GM23338 (cell line): ENCODE measurements at regions not wholly inside any gene's neighbourhood (a gene's known extent, or its start where the extent isn't known, plus 50 kb on each side); places are given as distances from the start of the nearest gene placed in this dataset.

Experiments
- ATAC-seq: fragments of 200-7000 bp; cut with Tn5 transposase; 3 replicates; pipeline ENCODE4 v1.9.1; 2020
- DNase-seq: peaks from one replicate; pipeline ENCODE4 v3.0.0-alpha.2; 2015; ENCODE audit warnings: low spot score
- H2AFZ ChIP-seq: fragments of 200-600 bp; sonication (generic); 2 replicates; pipeline ENCODE4 v1.8.0; 2016; ENCODE audit warnings: antibody characterized with exemption, mild to moderate bottlenecking, moderate library complexity
- H3F3A ChIP-seq: fragments of 200-600 bp; sonication (generic); replicated peaks from 2 replicates; pipeline ENCODE4 v1.8.0; 2017; ENCODE audit warnings: antibody characterized with exemption, mixed run types, low read depth
- H3K27ac ChIP-seq: fragments of 200-600 bp; sonication (generic); 2 replicates; pipeline ENCODE4 v1.6.1; 2016; ENCODE audit warnings: low read depth
- H3K27me3 ChIP-seq: fragments of 200-600 bp; sonication (generic); 2 replicates; pipeline ENCODE4 v1.8.0; 2016; ENCODE audit warnings: mild to moderate bottlenecking, mixed run types, moderate library complexity; ENCODE audit not compliant: insufficient read depth
- H3K36me3 ChIP-seq: fragments of 200-600 bp; sonication (generic); 2 replicates; pipeline ENCODE4 v1.8.0; 2016; ENCODE audit warnings: mild to moderate bottlenecking; ENCODE audit not compliant: insufficient read depth
- H3K4me1 ChIP-seq: fragments of 200-600 bp; sonication (generic); 2 replicates; pipeline ENCODE4 v1.8.0; 2016; ENCODE audit warnings: mild to moderate bottlenecking, moderate library complexity; ENCODE audit not compliant: insufficient read depth
- H3K4me2 ChIP-seq: fragments of 200-600 bp; sonication (generic); 2 replicates; pipeline ENCODE4 v1.7.1; 2017; ENCODE audit warnings: mixed run types
- H3K4me3 ChIP-seq: fragments of 200-600 bp; sonication (generic); 2 replicates; pipeline ENCODE4 v1.6.1; 2016; ENCODE audit warnings: mixed run types
- H3K79me2 ChIP-seq: fragments of 200-600 bp; sonication (generic); replicated peaks from 2 replicates; pipeline ENCODE4 v1.8.0; 2017; ENCODE audit warnings: mild to moderate bottlenecking; ENCODE audit not compliant: insufficient read depth
- H3K9me2 ChIP-seq: fragments of 200-600 bp; sonication (generic); 2 replicates; pipeline ENCODE4 v1.8.0; 2017; ENCODE audit not compliant: insufficient read depth
- H4K20me1 ChIP-seq: fragments of 200-600 bp; sonication (generic); replicated peaks from 2 replicates; pipeline ENCODE4 v1.8.0; 2017; ENCODE audit warnings: mild to moderate bottlenecking; ENCODE audit not compliant: insufficient read depth
- H3K27ac Mint-ChIP-seq: 2 replicates; pipeline ENCODE4 v1.8.0; 2020; ENCODE audit warnings: inconsistent platforms, mild to moderate bottlenecking, moderate library complexity, mixed read lengths
- H3K27me3 Mint-ChIP-seq: 3 replicates; pipeline ENCODE4 v1.8.0; 2022; ENCODE audit warnings: low read depth, mild to moderate bottlenecking, moderate library complexity, mixed read lengths, inconsistent platforms; ENCODE audit not compliant: insufficient read depth, poor library complexity
- H3K36me3 Mint-ChIP-seq: 3 replicates; pipeline ENCODE4 v1.8.0; 2021; ENCODE audit warnings: low read depth, mild to moderate bottlenecking, inconsistent platforms, moderate library complexity, mixed read lengths
- H3K4me1 Mint-ChIP-seq: 3 replicates; pipeline ENCODE4 v1.8.0; 2020; ENCODE audit warnings: mild to moderate bottlenecking, inconsistent platforms, mixed read lengths
- H3K4me3 Mint-ChIP-seq: 3 replicates; pipeline ENCODE4 v1.8.0; 2021; ENCODE audit warnings: moderate library complexity, mild to moderate bottlenecking, inconsistent platforms, mixed read lengths
- H3K9me3 Mint-ChIP-seq: 3 replicates; pipeline ENCODE4 v1.8.0; 2020; ENCODE audit warnings: moderate library complexity, mild to moderate bottlenecking, inconsistent platforms, mixed read lengths
- CREB1 ChIP-seq: fragments of 250-450 bp; sonication (Bioruptor Pico); IDR thresholded peaks from 2 replicates; pipeline ENCODE4 v1.5.0; 2020; ENCODE audit warnings: low read depth, mild to moderate bottlenecking, moderate library complexity
- EZH2 ChIP-seq: fragments of 200-600 bp; sonication (generic); IDR thresholded peaks from one replicate; pipeline ENCODE4 v1.8.0; 2017; ENCODE audit warnings: antibody characterized with exemption, mild to moderate bottlenecking, low read depth; ENCODE audit not compliant: unreplicated experiment
- EZH2phosphoT487 ChIP-seq: fragments of 200-600 bp; sonication (generic); IDR thresholded peaks from one replicate; pipeline ENCODE4 v1.8.1; 2018; ENCODE audit warnings: antibody characterized with exemption; ENCODE audit not compliant: unreplicated experiment
- JUNB ChIP-seq: IDR thresholded peaks from one replicate; pipeline ENCODE4 v1.6.1; 2016; ENCODE audit warnings: antibody characterized with exemption; ENCODE audit not compliant: unreplicated experiment
- NANOG ChIP-seq: IDR thresholded peaks from 2 replicates; pipeline ENCODE4 v1.6.1; 2016; ENCODE audit warnings: antibody characterized with exemption, borderline replicate concordance
- POLR2AphosphoS5 ChIP-seq: IDR thresholded peaks from 2 replicates; pipeline ENCODE4 v1.6.1; 2016; ENCODE audit warnings: antibody characterized with exemption, low read depth
- STAT1 ChIP-seq: IDR thresholded peaks from one replicate; pipeline ENCODE4 v1.6.1; 2016; ENCODE audit warnings: antibody characterized with exemption; ENCODE audit not compliant: unreplicated experiment
- ZNF114 ChIP-seq: fragments of 250-450 bp; sonication (Bioruptor Pico); IDR thresholded peaks from 2 replicates; pipeline ENCODE4 v1.5.0; 2020; ENCODE audit warnings: mild to moderate bottlenecking, moderate library complexity
- ZNF331 ChIP-seq: fragments of 250-450 bp; sonication (Bioruptor Pico); IDR thresholded peaks from 2 replicates; pipeline ENCODE4 v1.5.0; 2020; ENCODE audit warnings: low read depth, mild to moderate bottlenecking, moderate library complexity
- TF ChIP-seq, protein P1 (sequence below): fragments of 250-450 bp; sonication (Bioruptor Pico); IDR thresholded peaks from 2 replicates; pipeline ENCODE4 v1.5.0; 2020; ENCODE audit warnings: mild to moderate bottlenecking, moderate library complexity
- TF ChIP-seq, protein P2 (sequence below): IDR thresholded peaks from 2 replicates; pipeline ENCODE4 v1.6.1; 2016; ENCODE audit warnings: antibody characterized with exemption
- TF ChIP-seq, protein P3 (sequence below): IDR thresholded peaks from one replicate; pipeline ENCODE4 v1.6.1; 2018; ENCODE audit warnings: antibody characterized with exemption; ENCODE audit not compliant: unreplicated experiment
- TF ChIP-seq, protein P4 (sequence below), 2 experiments: fragments of 200-600 bp in 1 of 2; sonication (generic) in 1 of 2; conservative IDR thresholded peaks; 2 replicates each; pipeline versions ENCODE4 v1.5.1 to v1.6.1; 2016 to 2017; ENCODE audit warnings: antibody characterized with exemption in 2 of 2, low read depth in 2 of 2, mild to moderate bottlenecking in 2 of 2, moderate library complexity in 1 of 2

DNA sequence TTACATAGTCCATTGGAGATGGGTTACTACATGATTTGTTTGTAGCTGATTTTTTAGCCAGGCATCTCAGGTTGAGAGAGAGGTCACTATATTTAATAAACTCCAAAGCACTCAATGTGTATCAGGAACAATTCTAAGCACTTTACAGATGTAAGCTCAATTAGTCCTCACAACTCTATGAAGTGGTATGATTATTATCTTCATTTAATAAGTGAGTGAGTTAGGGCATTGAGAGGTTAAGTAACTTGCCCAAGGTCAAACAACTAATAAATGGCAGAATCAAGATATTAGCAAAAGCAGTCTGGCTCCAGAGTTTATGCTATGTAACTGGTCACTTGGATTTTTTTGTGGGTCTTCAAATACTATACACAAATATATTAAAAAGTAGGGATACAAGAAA, 56.3 kb upstream of the ABI3BP start:
- Histone ChIP-seq H3K9me2 (no peaks in the 10 kb centered on the region), H4K20me1 (no peaks in the 10 kb centered on the region), H3K4me2 (no peak overlapping the region), H2AFZ (no peak overlapping the region), H3K27me3 (no peaks in the 10 kb centered on the region), H3K36me3 (no peaks in the 10 kb centered on the region), H3K4me1 (no peaks in the 10 kb centered on the region), H3K79me2 (no peaks in the 10 kb centered on the region), H3F3A (no peaks in the 10 kb centered on the region), H3K4me3 (no peak overlapping the region), H3K27ac (no peak overlapping the region)
- H3K27ac Mint-ChIP-seq = no peak overlapping the region
- H3K9me3 Mint-ChIP-seq = no peaks in the 10 kb centered on the region
- H3K4me1 Mint-ChIP-seq = no peaks in the 10 kb centered on the region
- ATAC-seq (no peak), DNase-seq (no peak)
- no peaks in the 10 kb centered on the region for H3K36me3 Mint-ChIP-seq
- H3K4me3 Mint-ChIP-seq = no peak overlapping the region
- H3K27me3 Mint-ChIP-seq = peaks cover 2% of the 10 kb centered on the region
- TF ChIP-seq EZH2phosphoT487 = no peak
- no peak for TF ChIP-seq POLR2AphosphoS5
- TF ChIP-seq, protein P1, sequence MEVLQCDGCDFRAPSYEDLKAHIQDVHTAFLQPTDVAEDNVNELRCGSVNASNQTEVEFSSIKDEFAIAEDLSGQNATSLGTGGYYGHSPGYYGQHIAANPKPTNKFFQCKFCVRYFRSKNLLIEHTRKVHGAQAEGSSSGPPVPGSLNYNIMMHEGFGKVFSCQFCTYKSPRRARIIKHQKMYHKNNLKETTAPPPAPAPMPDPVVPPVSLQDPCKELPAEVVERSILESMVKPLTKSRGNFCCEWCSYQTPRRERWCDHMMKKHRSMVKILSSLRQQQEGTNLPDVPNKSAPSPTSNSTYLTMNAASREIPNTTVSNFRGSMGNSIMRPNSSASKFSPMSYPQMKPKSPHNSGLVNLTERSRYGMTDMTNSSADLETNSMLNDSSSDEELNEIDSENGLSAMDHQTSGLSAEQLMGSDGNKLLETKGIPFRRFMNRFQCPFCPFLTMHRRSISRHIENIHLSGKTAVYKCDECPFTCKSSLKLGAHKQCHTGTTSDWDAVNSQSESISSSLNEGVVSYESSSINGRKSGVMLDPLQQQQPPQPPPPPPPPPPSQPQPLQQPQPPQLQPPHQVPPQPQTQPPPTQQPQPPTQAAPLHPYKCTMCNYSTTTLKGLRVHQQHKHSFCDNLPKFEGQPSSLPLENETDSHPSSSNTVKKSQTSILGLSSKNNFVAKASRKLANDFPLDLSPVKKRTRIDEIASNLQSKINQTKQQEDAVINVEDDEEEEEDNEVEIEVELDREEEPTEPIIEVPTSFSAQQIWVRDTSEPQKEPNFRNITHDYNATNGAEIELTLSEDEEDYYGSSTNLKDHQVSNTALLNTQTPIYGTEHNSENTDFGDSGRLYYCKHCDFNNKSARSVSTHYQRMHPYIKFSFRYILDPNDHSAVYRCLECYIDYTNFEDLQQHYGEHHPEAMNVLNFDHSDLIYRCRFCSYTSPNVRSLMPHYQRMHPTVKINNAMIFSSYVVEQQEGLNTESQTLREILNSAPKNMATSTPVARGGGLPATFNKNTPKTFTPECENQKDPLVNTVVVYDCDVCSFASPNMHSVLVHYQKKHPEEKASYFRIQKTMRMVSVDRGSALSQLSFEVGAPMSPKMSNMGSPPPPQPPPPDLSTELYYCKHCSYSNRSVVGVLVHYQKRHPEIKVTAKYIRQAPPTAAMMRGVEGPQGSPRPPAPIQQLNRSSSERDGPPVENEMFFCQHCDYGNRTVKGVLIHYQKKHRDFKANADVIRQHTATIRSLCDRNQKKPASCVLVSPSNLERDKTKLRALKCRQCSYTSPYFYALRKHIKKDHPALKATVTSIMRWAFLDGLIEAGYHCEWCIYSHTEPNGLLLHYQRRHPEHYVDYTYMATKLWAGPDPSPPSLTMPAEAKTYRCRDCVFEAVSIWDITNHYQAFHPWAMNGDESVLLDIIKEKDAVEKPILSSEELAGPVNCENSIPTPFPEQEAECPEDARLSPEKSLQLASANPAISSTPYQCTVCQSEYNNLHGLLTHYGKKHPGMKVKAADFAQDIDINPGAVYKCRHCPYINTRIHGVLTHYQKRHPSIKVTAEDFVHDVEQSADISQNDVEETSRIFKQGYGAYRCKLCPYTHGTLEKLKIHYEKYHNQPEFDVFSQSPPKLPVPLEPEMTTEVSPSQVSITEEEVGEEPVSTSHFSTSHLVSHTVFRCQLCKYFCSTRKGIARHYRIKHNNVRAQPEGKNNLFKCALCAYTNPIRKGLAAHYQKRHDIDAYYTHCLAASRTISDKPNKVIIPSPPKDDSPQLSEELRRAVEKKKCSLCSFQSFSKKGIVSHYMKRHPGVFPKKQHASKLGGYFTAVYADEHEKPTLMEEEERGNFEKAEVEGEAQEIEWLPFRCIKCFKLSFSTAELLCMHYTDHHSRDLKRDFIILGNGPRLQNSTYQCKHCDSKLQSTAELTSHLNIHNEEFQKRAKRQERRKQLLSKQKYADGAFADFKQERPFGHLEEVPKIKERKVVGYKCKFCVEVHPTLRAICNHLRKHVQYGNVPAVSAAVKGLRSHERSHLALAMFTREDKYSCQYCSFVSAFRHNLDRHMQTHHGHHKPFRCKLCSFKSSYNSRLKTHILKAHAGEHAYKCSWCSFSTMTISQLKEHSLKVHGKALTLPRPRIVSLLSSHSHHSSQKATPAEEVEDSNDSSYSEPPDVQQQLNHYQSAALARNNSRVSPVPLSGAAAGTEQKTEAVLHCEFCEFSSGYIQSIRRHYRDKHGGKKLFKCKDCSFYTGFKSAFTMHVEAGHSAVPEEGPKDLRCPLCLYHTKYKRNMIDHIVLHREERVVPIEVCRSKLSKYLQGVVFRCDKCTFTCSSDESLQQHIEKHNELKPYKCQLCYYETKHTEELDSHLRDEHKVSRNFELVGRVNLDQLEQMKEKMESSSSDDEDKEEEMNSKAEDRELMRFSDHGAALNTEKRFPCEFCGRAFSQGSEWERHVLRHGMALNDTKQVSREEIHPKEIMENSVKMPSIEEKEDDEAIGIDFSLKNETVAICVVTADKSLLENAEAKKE (CRISPR knock-in tag) = no peak
- no peak for TF ChIP-seq EZH2
- no peak for TF ChIP-seq NANOG
- no peak for TF ChIP-seq STAT1
- TF ChIP-seq, protein P2, sequence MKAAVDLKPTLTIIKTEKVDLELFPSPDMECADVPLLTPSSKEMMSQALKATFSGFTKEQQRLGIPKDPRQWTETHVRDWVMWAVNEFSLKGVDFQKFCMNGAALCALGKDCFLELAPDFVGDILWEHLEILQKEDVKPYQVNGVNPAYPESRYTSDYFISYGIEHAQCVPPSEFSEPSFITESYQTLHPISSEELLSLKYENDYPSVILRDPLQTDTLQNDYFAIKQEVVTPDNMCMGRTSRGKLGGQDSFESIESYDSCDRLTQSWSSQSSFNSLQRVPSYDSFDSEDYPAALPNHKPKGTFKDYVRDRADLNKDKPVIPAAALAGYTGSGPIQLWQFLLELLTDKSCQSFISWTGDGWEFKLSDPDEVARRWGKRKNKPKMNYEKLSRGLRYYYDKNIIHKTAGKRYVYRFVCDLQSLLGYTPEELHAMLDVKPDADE = no peak
- no peak for TF ChIP-seq CREB1 (CRISPR knock-in tag)
- TF ChIP-seq, protein P3, sequence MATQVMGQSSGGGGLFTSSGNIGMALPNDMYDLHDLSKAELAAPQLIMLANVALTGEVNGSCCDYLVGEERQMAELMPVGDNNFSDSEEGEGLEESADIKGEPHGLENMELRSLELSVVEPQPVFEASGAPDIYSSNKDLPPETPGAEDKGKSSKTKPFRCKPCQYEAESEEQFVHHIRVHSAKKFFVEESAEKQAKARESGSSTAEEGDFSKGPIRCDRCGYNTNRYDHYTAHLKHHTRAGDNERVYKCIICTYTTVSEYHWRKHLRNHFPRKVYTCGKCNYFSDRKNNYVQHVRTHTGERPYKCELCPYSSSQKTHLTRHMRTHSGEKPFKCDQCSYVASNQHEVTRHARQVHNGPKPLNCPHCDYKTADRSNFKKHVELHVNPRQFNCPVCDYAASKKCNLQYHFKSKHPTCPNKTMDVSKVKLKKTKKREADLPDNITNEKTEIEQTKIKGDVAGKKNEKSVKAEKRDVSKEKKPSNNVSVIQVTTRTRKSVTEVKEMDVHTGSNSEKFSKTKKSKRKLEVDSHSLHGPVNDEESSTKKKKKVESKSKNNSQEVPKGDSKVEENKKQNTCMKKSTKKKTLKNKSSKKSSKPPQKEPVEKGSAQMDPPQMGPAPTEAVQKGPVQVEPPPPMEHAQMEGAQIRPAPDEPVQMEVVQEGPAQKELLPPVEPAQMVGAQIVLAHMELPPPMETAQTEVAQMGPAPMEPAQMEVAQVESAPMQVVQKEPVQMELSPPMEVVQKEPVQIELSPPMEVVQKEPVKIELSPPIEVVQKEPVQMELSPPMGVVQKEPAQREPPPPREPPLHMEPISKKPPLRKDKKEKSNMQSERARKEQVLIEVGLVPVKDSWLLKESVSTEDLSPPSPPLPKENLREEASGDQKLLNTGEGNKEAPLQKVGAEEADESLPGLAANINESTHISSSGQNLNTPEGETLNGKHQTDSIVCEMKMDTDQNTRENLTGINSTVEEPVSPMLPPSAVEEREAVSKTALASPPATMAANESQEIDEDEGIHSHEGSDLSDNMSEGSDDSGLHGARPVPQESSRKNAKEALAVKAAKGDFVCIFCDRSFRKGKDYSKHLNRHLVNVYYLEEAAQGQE = no peak
- TF ChIP-seq, protein P4, sequence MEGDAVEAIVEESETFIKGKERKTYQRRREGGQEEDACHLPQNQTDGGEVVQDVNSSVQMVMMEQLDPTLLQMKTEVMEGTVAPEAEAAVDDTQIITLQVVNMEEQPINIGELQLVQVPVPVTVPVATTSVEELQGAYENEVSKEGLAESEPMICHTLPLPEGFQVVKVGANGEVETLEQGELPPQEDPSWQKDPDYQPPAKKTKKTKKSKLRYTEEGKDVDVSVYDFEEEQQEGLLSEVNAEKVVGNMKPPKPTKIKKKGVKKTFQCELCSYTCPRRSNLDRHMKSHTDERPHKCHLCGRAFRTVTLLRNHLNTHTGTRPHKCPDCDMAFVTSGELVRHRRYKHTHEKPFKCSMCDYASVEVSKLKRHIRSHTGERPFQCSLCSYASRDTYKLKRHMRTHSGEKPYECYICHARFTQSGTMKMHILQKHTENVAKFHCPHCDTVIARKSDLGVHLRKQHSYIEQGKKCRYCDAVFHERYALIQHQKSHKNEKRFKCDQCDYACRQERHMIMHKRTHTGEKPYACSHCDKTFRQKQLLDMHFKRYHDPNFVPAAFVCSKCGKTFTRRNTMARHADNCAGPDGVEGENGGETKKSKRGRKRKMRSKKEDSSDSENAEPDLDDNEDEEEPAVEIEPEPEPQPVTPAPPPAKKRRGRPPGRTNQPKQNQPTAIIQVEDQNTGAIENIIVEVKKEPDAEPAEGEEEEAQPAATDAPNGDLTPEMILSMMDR (conservative IDR thresholded peaks at IDR 0.05; ENCODE audit: low read depth in 2 of 2) = no peak
- no peak for TF ChIP-seq JUNB
- no peak for TF ChIP-seq ZNF331 (CRISPR knock-in tag)
- no peak for TF ChIP-seq ZNF114
